SKM-1 treated with dmso at 0.1 percent for 144 hours (cell line): ENCODE measurements at regions not wholly inside any gene's neighbourhood (a gene's known extent, or its start where the extent isn't known, plus 50 kb on each side); places are given as distances from the start of the nearest gene placed in this dataset.
A peak's percentile ranks its signal among the peaks of the same experiment; 100 is the strongest.

Source experiments
- DNase-seq: peaks from one replicate; lab custom pipeline; 2025; ENCODE audit not compliant: unreplicated experiment; lab: John Stamatoyannopoulos, UW

DNA sequence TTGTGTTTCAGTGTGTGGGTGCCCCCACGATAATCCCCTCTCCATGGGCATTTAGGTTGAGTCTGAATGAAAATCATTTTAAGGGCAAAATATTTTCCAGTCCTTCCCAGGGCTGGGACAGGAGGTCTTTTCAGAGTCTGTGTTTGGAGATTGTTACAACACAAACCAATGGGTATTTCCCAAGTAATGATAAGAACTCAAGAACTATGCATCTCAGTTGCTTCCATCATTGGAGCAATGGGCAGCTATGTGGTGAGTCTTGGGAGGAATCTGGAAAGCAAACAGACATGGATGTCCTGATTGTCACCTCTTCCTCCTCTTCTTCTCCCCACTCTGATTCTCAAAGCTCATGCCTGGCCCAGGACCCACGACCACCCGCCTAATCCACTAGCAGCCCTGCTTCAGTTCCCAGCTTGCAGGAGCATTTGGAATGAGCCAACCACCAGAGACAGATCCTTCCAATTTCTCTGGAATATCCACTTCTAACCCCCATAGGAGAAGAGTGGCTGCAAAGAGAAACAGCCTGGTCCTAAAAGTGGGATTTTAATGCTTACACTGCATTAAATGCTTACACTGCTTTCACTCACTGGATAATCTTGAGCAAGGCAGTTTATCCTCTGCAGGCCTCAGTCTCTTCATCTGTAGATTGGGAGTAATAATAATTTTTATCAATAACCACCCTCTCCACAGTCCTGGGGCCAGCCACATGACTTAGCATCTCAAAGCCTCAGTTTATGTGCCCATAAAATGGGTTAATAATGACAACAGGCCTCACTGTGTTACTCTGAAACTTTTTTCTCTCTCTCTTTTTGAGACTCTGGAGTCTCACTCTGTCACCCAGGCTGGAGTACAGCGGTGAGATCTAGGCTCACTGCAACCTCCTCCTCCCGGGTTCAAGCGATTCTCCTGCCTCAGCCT lies 404.3 kb downstream of the MN1 start:
- DNase-seq: no peak

DNA sequence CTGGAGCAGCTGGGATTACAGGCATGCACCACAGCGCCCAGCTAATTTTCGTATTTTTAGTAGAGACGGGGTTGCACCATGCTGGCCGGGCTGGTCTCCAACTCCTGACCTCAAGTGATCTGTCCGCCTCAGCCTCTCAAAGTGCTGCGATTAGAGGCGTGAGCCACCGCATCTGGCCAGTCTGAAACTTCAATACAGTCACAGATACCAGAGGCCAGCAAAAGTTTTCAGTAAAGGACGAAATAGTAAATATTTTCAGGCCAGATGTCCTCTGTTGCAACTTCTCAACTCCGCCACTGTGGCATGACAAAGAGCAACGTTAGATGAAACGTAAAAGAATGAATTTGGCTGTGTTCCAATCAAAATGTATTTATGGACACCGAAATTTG lies 403.6 kb downstream of the MN1 start:
- no peak for DNase-seq

DNA sequence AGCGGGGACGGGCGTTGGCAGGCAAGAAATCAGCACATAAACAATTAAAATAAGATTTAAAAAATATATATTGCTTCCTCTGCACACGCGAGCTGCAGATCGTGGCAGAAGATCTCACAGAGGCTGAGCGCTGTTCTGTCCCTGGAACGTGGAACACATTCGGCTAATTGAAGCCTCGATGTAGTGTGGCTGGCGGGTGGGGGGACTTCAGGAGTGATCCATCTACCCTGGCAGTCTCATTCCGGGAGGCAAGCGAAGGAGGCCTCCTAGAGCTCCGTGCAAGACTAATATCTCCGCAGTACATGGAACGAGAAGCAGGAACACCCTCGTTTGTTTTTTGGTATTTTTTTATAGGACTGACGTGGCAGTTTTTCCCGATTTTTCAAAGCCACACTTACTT lies 402.4 kb downstream of the MN1 start:
- DNase-seq: no peak

DNA sequence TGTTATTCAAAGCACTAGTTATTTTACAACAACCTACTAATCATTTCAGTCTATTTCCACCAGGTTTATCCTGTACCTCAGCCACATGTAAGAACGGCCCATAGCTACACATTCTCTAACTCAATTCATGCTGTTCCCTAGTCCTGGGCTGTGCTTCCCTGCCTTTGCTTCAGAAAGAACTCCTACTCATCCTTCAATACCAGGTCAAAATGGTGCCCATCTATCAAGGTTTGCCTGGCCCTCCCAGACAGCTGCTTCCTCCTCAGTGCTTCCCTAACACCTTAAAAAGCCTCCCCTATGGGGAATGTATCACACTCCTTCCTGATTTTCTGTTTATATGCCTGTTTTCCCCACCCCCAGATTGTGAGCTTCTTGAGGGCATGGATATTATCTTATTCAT lies 400.7 kb downstream of the MN1 start:
- DNase-seq: no peak

DNA sequence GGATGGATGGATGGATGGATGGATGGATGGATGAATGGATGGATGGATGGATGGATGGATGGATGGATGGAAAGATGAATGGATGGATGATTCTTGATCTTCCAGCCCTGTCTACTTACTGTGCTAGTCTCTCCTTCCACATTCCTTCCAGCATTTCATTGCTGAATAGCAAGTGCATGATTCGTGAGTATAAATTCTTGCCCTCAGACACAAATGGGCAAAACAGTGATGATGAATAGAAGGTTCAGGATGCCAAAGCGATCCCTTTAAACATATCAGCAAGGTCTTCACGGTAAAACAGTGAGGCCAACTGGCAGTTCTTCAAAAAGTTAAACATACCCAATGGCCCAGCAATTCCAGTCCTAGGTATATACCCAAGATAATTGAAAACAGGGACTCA lies 400.2 kb downstream of the MN1 start:
- DNase-seq: no peak

DNA sequence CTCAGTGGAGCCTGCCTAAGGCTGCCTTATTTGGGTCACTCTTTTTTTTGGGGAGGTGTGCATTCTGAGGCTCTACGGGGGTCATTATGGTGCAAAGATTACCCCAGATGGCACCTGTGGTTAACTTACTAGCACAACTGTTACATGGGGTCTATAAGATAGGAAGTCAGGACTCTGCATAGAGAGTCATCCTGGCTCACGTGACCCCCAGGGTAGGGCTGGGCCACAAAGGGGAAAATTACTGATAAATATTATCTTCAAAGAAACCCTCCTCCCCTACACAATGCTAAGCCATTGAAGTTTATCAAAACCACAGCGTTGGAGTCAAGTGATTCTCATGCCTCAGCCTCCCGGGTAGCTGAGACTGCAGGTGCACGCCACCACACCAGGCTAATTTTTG lies 397.1 kb downstream of the MN1 start:
- DNase-seq: no peak

DNA sequence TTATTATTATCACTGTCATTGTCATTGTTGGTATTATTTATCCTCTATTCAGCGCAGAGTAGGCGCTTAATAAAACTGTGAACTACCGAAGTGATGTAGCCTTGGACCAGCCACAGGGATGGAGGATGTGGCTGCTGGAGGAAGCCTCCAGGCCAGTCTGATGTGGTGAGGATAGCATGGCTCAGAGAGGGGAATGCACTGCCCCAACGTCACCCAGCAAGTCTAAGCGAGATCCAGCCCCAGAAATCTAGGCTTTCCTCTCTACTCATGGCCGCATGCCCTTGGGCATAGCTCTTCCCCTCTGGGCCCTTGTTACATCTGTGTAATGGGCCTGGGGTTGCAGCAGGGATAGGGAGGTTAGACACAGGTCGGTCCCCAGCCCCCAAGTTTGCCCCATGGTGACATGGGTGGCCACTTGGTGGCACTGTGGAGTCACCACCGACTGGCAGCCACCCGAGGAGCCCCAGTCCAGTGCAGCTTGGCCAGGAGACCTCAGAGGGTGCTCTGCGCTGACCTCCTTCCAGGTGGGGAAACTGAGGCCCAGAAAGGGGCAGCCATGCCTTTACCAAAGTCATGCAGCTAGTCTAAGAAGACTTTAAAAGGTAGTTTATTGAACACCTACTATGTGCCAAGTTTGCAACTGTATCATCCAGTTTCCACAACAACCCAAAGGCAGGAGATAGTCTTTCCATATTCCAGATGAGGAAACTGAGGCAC lies 395.7 kb downstream of the MN1 start:
- DNase-seq: peak; percentile 20

DNA sequence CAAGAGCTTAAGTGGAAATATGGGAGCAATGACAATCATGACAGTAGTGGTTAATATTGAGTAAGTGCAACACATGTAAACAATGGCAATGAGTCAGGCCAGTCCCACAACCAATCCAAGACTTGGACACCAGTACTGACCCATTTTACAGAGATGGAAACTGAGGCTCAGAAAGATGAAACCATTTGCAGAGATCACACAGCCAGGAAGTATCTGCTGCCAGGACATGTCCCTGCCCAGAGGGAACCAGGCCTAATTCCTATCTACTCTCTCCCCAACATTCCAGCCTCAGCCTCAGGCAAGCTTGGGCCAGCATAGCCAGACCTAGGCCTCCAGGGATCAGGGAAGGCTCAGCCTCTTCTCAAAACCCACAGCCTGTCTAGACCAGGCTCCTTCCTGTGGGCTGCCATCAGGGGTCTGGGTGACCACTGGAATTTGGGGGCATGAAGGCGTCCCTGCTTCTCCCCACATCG lies 395.1 kb downstream of the MN1 start:
- DNase-seq: no peak

DNA sequence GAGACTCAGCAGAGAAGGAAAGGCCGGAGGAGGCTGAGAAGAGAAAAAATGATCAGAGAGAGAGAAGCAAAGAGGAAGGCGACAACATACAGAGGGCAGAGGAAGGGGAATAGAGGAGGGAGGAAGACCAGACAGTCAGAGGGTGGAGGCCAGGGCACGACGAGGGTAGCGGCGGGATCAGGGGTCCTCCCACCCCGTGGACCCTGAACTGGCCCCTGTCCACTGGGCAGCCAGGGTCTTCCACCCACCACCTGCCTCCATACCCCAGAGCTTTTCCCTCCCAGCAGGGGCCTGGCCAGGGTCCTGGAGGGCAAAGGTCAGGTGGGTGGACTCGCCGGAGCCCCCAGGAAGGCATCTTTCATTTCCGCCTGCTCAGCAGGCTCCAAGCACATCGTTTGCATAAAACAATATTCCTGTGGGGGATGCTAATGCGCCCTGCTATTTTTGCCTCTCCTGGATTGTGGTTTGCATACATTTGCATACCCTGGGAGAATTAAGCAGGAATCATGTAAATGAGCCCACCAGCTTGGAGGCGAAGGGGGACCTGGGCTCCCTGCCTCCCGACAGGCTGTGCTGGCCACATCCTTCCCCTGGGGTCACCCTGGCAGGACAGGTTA lies 394.1 kb downstream of the MN1 start:
- DNase-seq: no peak

DNA sequence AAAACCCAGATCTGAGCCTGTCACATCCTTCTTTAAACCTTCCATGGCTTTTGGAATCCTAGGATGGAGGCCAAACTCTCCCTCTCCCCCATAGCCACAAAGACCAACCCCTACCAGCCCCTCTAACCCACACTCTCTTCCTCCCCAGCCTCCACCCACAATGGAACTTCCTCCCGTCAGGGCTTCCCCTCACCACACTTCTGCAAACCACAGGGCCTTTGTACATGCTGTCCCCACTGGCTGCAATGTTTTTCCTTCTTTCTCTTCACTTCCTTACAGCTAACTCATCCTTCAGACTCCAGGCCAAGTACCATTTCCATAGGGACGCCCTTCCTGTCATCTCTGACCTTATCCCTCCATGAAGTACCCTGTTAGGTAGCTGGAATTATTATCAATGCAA lies 393.5 kb downstream of the MN1 start:
- no peak for DNase-seq

DNA sequence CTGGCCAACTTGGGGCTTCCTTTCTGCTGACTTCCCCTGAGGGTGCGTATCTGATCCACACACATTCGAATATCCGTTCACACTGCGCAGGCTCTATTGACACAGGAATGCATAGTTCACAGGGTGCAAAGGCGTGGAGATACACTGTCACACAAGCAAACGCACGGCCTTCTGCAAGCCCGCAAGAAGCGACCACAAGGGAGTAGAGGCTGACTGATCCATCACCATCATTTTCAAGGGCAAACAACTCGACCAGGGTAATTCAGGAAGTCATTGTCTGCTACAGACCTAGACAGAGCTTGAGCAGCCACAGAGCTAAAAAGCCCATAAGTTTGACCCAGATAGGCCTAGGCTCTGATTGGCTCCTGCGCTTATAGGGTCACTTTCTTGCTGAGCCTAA lies 392.3 kb downstream of the MN1 start:
- DNase-seq: no peak

DNA sequence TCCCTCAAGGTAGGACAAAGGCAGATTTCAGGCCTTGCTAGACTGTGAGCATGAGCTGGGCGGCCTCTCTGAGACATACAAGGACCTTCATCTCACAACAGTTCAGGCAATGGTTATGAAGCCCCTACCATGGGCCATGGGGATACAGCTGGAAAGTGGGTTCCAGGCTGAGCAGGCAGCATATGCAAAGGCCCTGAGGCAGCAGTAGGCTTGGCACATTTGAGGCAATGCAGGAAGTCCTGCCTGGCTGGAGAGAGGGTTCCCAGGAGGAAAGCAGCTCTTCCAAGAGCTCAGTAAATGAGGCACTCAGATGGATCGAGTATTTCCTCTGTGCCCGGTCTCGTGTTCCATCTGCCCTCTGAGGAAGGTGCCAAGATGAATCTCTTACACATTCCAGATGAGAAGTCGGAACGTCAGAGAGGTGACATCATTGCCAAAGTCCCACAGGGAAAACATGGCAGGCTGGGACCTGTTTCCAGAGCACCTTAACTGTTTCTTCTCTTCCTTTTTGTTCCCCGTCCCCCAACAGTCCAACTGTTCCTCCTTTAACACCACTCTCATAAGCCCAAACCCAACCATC lies 388.6 kb downstream of the MN1 start:
- DNase-seq: no peak

DNA sequence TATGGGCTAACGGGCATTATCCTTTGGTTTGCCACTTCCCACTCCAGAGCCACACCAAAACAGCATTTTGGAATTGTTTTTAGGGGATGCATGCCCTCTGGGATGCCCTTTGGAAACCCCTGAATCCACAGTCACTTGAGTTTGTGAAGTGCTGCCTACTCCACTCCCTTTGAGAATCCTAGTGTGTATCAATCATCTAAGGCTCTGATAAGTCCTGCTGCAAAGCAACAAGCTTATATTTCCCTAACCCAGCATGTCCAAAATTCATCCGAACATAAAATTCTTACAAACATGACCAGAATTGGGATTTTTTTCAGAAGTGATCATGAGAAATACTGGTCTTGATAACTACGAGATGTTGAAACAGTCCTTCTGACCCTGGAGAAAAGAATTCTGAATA lies 387.9 kb downstream of the MN1 start:
- DNase-seq: no peak

DNA sequence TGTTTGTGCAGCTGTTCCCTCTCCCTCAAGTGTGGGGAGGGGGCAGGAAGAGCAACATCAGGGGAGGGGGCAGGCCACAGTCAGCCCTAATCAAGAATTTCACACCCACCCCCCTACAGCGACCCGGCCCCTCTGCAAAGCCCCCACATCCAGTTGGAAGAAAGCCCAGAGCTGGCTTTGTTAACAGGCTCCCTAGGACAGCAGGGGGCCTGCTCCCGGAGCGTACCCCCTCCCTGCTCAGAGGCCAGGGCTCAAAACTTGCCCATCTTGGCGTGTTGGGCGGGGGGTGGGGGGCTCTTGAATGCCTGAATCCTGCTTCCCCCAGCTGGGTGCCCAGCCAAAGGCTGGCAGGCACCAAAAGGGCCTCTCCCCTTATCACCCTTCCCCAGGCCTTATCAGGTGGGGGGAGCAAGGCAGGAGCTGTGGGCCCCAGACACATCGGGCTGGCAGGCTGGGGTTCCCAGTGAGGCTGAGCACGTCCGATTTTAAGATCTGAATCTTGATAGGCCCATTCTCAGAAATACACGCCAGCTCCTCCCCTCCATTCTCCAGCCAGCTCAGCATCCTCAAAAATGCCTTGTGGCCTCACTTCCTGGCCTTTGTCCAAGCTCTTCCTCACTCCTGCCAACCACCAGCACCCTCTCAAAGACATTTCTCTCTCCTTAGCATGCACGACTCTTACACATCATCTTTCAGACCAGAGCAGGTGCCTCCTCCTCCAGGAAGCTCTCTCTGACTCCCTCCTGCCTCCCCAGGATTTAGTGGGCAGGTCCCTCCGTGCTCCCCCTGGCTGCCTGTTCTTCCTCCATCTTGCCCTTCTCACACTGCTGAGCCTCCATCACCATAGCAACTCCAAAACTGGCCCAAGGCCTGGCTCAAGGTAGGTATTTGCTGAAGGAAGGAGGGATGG lies 384.8 kb downstream of the MN1 start:
- no peak for DNase-seq

DNA sequence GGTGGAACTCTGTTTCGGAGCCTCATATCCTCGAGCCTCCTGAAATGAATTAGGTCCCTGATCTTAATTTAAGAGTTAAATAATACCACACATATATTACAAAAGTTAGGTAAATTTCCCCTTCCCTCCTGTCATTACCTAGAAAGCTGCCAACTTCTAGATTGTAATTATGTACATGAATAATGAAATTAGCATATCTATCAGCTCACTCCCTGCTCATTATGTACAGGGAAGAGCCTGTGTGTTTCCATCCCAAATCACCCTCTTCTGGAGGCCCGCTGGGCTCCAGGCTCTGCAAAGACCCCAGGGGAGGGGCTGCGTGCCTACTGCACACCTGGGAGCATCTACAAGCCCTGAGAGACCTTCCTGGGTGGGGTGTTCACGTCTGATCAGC lies 384.1 kb downstream of the MN1 start:
- DNase-seq: no peak

DNA sequence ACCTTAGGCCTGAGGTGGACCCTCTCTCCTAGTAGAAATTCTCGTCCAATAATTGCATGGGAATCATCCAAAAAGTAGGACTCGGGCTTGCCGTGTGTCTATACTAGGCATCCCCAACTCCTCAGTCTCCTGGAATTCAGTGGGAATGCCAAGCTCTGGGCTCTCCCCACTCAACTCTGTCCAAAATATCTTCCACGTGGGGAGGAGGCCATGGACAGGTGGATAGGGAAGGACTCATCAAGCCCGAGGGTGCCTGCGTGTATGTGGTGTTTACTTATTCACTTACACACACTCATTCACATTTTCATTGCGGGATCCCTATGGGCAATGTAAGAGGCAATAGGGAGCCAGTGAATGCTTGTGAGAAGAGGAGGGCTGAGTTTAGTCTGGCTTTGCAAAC lies 383.3 kb downstream of the MN1 start:
- no peak for DNase-seq

DNA sequence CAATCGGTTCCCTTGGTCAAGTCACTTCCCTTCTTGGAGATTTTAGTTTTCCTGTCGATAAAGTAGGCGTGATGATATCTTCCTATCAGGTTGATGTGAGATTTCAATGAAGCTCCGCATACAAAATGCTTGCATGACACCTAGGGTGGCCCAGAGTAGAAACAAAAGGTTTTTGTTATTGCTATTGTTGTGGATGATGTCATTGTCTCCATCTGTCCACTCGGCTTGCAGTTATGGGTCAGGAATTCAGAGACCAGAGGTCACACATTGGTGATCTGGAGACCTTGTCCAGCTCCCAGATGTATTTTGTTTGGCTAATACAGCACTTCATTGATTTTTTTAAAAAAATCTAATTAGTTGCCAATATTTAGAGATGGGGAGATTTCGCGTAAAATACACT lies 382.1 kb downstream of the MN1 start:
- no peak for DNase-seq

DNA sequence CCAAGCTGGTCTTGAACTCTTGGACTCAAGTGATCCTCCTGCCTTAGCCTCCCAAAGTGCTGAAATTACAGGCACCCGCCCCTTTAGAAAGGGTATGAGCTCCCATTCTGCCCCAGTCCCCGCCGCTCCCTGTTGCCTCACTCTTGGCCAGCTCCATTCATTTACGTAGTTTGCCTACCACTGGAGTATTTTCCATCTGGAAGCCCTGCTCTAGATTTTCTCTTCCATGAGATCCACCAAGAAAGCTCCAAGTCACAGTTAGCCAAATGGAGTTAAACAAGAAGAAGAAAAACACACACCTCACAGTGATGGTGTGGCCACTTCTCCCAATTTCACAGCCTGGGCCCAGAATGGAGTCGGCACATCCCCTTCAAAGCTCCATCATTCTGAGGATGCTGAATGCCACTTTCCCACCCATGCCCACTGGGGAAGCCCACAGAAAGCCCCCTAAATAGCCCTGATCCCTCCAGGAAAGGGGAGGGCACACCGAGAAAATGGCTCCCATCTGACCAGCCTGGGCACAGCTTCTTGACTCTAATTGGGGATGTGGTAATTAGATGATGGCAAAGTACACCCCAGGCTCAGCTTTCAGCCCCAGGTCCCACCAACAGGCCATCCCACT lies 381.2 kb downstream of the MN1 start:
- no peak for DNase-seq

DNA sequence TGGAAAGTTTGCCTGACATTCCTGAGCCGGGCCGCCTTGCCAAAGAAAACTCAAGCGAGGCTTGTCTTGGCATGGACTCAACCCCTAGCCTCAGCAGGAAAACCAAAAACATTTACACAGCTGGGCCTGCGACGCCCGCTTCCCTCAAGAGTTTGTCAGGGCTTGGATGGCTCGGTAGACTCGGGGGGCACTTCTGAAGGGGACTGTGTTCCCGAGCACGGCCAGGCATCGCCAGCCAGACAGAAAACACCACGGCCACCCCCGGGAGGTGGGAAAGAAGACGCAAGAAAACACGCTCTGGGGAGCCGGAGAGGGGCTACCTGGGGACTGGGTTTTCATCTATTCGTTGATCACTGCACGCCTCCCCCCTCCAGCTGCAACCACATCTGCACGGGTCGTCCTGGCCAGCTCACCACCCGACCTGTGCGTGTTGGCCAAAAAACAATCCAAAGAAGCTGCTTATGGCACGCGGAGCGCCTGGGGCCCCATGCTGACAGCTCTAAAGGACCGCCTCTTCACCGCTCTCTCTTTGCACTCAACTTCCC lies 380.7 kb downstream of the MN1 start:
- no peak for DNase-seq

DNA sequence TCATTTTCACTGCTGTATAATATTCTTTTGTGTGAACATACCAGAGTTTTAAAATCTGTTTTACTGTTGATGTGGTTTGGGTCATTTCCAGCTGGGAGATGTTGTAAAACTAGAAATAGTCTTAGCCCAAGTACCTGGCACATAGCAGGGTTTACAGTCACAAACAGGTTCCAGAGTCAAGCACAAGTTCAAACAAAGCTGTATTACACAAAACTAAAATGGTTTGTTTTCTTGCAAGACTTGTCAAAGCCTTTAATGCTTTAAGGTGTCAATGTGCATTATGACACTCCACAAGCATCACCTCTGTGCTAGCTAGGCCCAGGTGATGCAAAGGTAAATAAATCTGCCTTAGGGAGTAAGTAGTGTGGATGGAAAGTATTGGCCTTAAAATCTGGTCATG lies 379.1 kb downstream of the MN1 start:
- DNase-seq: no peak
